MCF 10A (cell line): ENCODE measurements at regions not wholly inside any gene's neighbourhood (a gene's known extent, or its start where the extent isn't known, plus 50 kb on each side); places are given as distances from the start of the nearest gene placed in this dataset.

ENCODE experiments used
- BruUV-seq: library from RNA; stranded (reverse); fragments of 400-500 nt; replicated peaks from 2 replicates; lab custom pipeline; 2021; lab: Mats Ljungman, UMichigan
- CTCF ChIA-PET: fragments of 300-600 bp; sonication (Branson Sonifier 250); formaldehyde crosslinking; extraction: SDS; loops from one replicate; lab custom pipeline; 2021; ENCODE audit warnings: antibody characterized with exemption, inconsistent platforms; lab: Yijun Ruan, JAX
- POLR2A ChIA-PET: fragments of 300-600, 350-650 bp; sonication (Branson Sonifier 250); formaldehyde crosslinking; extraction: SDS; loops from one replicate; lab custom pipeline; 2020; ENCODE audit warnings: antibody characterized with exemption, inconsistent platforms; lab: Yijun Ruan, JAX
- DNase-seq: peaks from one replicate; pipeline ENCODE4 v3.0.0-alpha.2; 2018; ENCODE audit not compliant: unreplicated experiment
- H3K27ac Mint-ChIP-seq: one replicate; pipeline ENCODE4 v1.8.0; 2022; ENCODE audit warnings: mild to moderate bottlenecking, low read depth, mixed read lengths; ENCODE audit not compliant: unreplicated experiment
- H3K27me3 Mint-ChIP-seq: one replicate; pipeline ENCODE4 v1.8.0; 2022; ENCODE audit warnings: mixed read lengths; ENCODE audit not compliant: insufficient read depth, unreplicated experiment
- H3K36me3 Mint-ChIP-seq: one replicate; pipeline ENCODE4 v1.8.0; 2022; ENCODE audit warnings: mild to moderate bottlenecking, moderate library complexity, mixed read lengths; ENCODE audit not compliant: insufficient read depth, unreplicated experiment
- H3K4me1 Mint-ChIP-seq: one replicate; pipeline ENCODE4 v1.8.0; 2022; ENCODE audit warnings: mixed read lengths; ENCODE audit not compliant: insufficient read depth, unreplicated experiment
- H3K4me3 Mint-ChIP-seq: one replicate; pipeline ENCODE4 v1.8.0; 2022; ENCODE audit warnings: mild to moderate bottlenecking, moderate library complexity, mixed read lengths; ENCODE audit not compliant: unreplicated experiment
- H3K9me3 Mint-ChIP-seq: one replicate; pipeline ENCODE4 v1.8.0; 2022; ENCODE audit warnings: mixed read lengths; ENCODE audit not compliant: unreplicated experiment
- CTCF ChIP-seq: fragments of 200-600 bp; IDR thresholded peaks from one replicate; pipeline ENCODE4 v1.8.0; 2022; ENCODE audit warnings: antibody characterized with exemption, mild to moderate bottlenecking; ENCODE audit not compliant: unreplicated experiment
- intact Hi-C: fragments of 100-400 bp; cut with micrococcal nuclease; formaldehyde crosslinking; loops from 2 replicates; pipeline ENCODE4 v1.14.1; 2022

- Mint-ChIP-seq H3K4me1 (no peaks in the 10 kb centered on the region), H3K27ac (no peak overlapping the region), H3K27me3 (no peaks in the 10 kb centered on the region), H3K9me3 (peaks cover 19% of the 10 kb centered on the region), H3K36me3 (peaks cover 6% of the 10 kb centered on the region), H3K4me3 (no peak overlapping the region)
- ChIA-PET CTCF (no interaction called here), POLR2A (no interaction called here)
- intact Hi-C loops, result no loop called here
- no TSS peak for BruUV-seq
- no peak for TF ChIP-seq CTCF
- no peak for DNase-seq
Measured at GRCh38 chr22:49010070-49010863, 817.4 kb downstream of the BRD1 start.

- Mint-ChIP-seq H3K4me3 (no peak overlapping the region), H3K4me1 (no peaks in the 10 kb centered on the region), H3K36me3 (peaks cover 6% of the 10 kb centered on the region), H3K27me3 (no peaks in the 10 kb centered on the region), H3K27ac (no peak overlapping the region), H3K9me3 (peaks cover 21% of the 10 kb centered on the region)
- intact Hi-C loops, result no loop called here
- TF ChIP-seq CTCF, result no peak
- no TSS peak for BruUV-seq
- POLR2A ChIA-PET, result no interaction called here
- CTCF ChIA-PET, result no interaction called here
- no peak for DNase-seq
Measured at GRCh38 chr22:49009359-49010063, 818.2 kb downstream of the BRD1 start.

GRCh38 chr22:49008682-49009235, 818.9 kb downstream of the BRD1 start:
- no peak overlapping the region for H3K4me3 Mint-ChIP-seq
- intact Hi-C loops, result no loop called here
- no peak for DNase-seq
- ChIA-PET CTCF (no interaction called here), POLR2A (no interaction called here)
- H3K27me3 Mint-ChIP-seq, result no peaks in the 10 kb centered on the region
- BruUV-seq, result no TSS peak
- H3K36me3 Mint-ChIP-seq, result peaks cover 6% of the 10 kb centered on the region
- peaks cover 25% of the 10 kb centered on the region for H3K9me3 Mint-ChIP-seq
- no peak for TF ChIP-seq CTCF
- H3K4me1 Mint-ChIP-seq, result no peaks in the 10 kb centered on the region
- H3K27ac Mint-ChIP-seq, result no peak overlapping the region

GRCh38 chr22:49007013-49007653, 820.5 kb downstream of the BRD1 start:
- DNase-seq, result no peak
- no peak for TF ChIP-seq CTCF
- intact Hi-C loops, result no loop called here
- Mint-ChIP-seq H3K36me3 (no peaks in the 10 kb centered on the region), H3K4me1 (no peaks in the 10 kb centered on the region), H3K27me3 (no peaks in the 10 kb centered on the region), H3K27ac (no peak overlapping the region), H3K9me3 (peaks cover 25% of the 10 kb centered on the region), H3K4me3 (no peak overlapping the region)
- ChIA-PET CTCF (no interaction called here), POLR2A (no interaction called here)
- BruUV-seq, result no TSS peak
